GM19372 (cell line): ENCODE measurements at regions not wholly inside any gene's neighbourhood (a gene's known extent, or its start where the extent isn't known, plus 50 kb on each side); places are given as distances from the start of the nearest gene placed in this dataset.
"Not testable (repeated sequence)": the region's sequence is repeated elsewhere in the genome, so short reads cannot be mapped to it uniquely, and the experiment has no call there.

ENCODE experiments used
- ATAC-seq: cut with Tn5 transposase; IDR thresholded peaks from one replicate; pipeline ENCODE4 v1.9.1; 2021; ENCODE audit warnings: mild to moderate bottlenecking, low read depth, moderate library complexity; ENCODE audit not compliant: unreplicated experiment

- not testable (repeated sequence) for ATAC-seq
Observed at GRCh38 chr18:79592684-79593083, 86.9 kb upstream of the CTDP1 start.

DNA sequence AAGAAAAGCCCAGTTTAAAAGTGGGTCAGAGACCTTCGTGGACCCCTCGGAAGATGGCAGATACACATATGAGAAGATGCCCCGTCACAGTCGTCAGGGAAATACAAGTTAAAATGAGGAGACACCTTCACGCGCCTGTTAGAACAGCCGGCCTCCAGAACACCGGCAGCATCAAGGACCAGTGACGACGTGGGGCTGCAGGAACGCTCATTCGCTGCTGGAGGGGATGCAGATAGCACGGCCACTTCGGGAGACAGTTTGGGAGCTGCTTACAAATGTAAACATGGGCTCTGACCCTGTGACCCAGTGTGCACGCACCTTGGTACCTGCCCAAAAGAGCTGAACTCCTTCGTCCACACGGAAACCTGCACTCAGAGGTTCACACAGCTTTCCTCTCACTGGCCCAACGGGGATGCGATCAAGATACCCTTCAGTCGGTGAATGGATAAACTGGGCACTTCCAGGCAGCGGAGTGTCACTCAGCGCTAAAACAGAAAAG lies 83.7 kb upstream of the CTDP1 start:
- ATAC-seq = no peak

- no peak for ATAC-seq
Observed at GRCh38 chr18:79596446-79597175, 83.0 kb upstream of the CTDP1 start.

GRCh38 chr18:79597176-79597830 lies 82.3 kb upstream of the CTDP1 start:
- ATAC-seq = no peak

GRCh38 chr18:79597831-79598632 lies 81.6 kb upstream of the CTDP1 start:
- ATAC-seq = no peak

DNA sequence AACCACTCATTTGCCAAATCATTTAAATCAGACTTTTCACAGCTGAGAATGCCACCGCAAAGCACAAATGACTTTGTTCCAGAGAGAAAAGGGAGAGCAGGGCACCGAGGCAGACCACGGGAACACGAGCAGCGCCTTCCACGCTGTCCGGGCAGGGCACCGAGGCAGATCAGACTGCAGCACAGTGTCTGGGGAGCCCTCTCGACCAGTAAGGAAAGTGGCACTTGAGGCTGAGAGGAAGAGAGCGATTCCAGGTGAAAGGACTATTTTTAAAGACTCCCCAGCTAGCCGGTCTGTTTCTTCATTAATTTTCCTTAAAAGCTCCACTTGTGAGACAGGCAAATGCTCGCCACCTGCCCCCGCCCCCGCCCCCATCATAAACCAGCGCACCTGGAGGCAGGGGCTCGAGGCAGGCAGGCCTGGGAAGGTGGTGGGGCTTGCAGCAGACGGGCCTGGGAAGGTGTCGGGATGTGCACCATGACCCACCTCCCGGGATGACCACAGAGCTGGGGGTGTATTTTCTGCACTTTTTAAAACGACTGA lies 80.9 kb upstream of the CTDP1 start:
- ATAC-seq = no peak

- ATAC-seq = no peak
Observed at GRCh38 chr18:79599441-79599931, 80.1 kb upstream of the CTDP1 start.

GRCh38 chr18:79600141-79600540 lies 79.5 kb upstream of the CTDP1 start:
- no peak for ATAC-seq

DNA sequence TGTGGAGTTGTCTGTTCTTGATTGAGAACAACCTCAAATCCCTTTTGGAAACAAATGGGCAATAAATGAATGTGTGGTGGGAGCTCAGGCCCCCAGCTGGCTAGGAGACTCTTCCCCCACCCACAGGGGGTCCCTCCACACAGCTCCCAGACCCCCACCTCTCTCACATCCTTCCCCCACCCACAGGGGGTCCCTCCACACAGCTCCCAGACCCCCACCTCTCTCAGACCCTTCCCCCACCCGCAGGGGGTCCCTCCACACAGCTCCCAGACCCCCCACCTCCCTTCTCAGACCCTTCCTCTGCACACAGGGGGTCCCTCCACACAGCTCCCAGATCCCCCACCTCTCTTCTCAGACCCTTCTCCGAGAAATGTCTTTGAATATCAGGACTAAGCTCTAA lies 79.0 kb upstream of the CTDP1 start:
- ATAC-seq = no peak

DNA sequence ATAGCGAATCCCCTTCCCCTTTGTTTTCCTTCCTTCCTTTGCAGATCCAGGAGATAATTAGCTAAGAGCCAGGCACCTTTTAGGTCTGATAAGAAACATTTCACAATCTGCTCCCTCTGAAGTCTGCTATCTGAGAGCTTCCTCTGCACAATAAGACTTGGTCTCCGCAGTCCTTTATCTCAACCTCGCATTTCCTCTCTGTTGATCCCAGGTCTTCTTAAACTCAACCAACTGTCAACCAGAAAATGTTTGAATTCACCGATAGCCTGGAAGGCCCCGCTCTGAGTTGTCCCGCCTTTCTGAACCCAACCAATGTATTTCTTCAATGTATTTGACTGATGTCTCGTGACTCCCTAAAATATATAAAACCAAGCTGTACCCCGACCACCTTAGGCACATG lies 78.4 kb upstream of the CTDP1 start:
- no peak for ATAC-seq

GRCh38 chr18:79603321-79604204 lies 76.0 kb upstream of the CTDP1 start:
- no peak for ATAC-seq

GRCh38 chr18:79604205-79604912 lies 75.2 kb upstream of the CTDP1 start:
- no peak for ATAC-seq

DNA sequence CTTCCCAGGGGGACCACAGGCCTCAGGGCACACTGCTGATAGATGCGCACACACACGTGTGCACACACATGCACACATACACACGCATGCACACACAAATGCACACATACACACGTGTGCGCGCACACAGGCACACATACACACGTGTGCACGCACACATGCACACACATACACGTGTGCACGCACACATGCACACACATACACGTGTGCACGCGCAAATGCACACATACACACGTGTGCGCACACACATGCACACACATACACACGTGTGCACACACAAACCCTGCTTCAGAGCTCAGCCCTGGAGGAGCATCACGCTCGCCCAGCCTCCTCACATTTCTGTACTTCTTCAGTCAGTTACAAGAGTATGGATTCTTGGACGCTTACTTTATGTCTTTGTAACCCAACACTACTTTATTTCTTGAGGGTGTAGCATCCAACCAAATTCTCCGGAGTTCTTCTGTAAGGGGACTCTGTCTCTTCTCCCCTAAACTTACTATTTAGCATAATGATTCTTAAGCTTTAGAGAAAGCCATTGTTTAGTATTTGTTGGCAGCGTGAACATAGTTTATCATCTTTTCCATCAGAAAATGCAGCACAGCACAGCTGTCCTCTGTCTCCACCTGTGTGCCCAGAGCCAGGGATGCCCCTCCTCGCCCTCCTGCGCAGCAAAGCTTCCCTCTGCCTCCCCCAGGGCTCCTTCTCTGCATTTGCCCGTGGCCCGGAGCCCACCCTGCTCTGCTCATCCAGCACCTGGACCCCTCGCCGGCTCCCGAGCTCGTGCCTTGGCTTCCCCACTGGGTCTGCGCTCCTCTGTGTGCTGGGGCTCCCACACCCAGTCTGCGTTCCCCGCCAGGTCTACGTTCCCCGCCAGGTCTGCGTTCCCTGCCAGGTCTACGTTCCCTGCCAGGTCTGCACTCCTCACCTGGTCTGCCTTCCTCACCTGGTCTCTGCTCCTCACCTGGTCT lies 74.4 kb upstream of the CTDP1 start:
- no peak for ATAC-seq

DNA sequence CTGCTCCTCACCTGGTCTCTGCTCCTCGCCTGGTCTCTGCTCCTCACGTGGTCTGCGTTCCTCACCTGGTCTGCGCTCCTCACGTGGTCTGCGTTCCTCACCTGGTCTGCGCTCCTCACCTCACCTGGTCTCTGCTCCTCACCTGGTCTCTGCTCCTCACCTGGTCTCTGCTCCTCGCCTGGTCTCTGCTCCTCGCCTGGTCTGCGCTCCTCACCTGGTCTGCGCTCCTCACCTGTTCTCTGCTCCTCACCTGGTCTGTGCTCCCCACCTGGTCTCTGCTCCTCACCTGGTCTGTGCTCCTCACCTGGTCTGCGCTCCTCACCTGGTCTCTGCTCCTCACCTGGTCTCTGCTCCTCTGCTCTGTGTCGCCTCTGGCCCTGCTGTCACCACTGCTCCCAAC lies 73.5 kb upstream of the CTDP1 start:
- ATAC-seq = not testable (repeated sequence)

GRCh38 chr18:79606621-79607331 lies 72.8 kb upstream of the CTDP1 start:
- no peak for ATAC-seq

- no peak for ATAC-seq
Observed at GRCh38 chr18:79607361-79607952, 72.1 kb upstream of the CTDP1 start.

GRCh38 chr18:79608069-79608468 lies 71.5 kb upstream of the CTDP1 start:
- no peak for ATAC-seq
